GM19395 (cell line): ENCODE measurements at regions not wholly inside any gene's neighbourhood (a gene's known extent, or its start where the extent isn't known, plus 50 kb on each side); places are given as distances from the start of the nearest gene placed in this dataset.

Source experiments
- ATAC-seq: cut with Tn5 transposase; IDR thresholded peaks from one replicate; pipeline ENCODE4 v1.9.1; 2021; ENCODE audit warnings: mild to moderate bottlenecking, moderate library complexity; ENCODE audit not compliant: unreplicated experiment

- ATAC-seq, result no peak
Measured at GRCh38 chr16:88314991-88315542, 67.7 kb upstream of the ZNF469 start.

- ATAC-seq, result no peak
Measured at GRCh38 chr16:88315543-88316105, 67.1 kb upstream of the ZNF469 start.

GRCh38 chr16:88316151-88316550 lies 66.6 kb upstream of the ZNF469 start:
- no peak for ATAC-seq

DNA sequence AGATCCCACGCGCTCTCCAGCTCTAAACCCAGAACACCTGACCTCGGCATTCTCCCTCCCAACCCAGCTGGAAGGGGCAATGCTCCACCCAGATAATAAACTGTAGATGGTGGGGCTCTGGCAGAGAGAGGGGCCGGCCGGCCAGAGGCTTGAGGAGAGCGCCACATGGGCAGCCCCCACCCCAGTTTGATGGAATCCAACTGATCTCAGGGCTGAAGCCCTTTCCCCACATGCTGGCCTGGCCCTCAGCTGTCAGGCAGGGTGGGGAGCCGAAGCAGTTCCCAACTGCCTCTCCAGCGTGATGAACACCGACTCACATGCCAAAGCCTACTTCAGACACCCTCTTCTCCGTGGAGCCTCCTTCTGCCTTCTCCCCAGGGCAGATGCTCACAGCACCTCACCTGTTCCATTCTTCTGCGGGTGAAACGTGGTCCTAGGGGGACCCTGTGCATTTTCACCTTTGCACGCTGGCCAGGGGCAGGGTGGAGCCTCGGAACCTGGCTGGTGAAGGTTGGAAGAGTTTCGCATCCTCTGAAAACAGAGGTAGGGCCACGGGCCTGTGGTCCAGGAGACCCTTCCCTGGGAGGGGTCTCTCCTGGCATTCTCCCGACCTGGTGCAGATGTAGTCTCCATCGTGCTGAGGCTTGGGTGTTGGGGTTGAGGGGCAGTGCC lies 65.7 kb upstream of the ZNF469 start:
- no peak for ATAC-seq

DNA sequence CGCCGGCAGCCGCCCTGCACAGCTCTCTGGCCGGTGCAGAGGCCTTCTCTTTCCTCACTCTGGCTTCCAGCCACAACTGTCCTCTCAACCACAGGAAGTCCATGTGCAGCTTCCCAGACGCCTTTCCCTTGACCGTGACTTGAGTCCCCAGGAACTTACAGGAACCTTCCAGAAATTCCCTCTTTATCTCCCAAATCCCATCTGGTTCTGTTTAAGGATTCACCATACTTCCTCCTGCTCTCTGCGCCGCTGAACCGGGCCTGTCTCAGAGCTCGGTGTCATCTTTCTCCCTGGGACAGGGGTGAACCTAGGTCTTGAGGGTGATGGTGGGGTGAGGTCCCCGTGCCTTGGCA lies 65.2 kb upstream of the ZNF469 start:
- ATAC-seq, result no peak

DNA sequence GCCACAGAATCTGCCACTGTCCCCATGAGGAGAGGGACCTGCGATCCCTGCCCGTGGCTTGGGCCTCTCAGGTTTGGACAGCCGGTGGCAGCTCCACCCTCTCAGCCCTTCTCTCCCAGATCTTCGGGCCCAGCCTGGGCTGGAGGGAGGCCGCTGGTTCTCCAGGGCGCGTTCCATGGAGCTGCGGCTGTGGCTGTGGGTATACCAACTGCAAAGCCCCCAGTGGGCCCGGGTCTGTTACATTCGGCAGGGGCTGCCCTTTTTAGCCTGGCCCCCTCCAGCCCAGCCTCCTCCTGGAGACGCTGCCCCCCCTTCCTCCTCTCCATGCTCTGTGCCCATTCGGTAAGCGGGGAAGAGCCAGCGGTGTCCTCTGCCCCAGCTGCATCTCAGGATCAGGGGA lies 64.7 kb upstream of the ZNF469 start:
- ATAC-seq, result no peak

- ATAC-seq, result no peak
Measured at GRCh38 chr16:88318521-88318920, 64.2 kb upstream of the ZNF469 start.

GRCh38 chr16:88319116-88319965 lies 63.4 kb upstream of the ZNF469 start:
- no peak for ATAC-seq

- ATAC-seq, result no peak
Measured at GRCh38 chr16:88320947-88321634, 61.7 kb upstream of the ZNF469 start.

DNA sequence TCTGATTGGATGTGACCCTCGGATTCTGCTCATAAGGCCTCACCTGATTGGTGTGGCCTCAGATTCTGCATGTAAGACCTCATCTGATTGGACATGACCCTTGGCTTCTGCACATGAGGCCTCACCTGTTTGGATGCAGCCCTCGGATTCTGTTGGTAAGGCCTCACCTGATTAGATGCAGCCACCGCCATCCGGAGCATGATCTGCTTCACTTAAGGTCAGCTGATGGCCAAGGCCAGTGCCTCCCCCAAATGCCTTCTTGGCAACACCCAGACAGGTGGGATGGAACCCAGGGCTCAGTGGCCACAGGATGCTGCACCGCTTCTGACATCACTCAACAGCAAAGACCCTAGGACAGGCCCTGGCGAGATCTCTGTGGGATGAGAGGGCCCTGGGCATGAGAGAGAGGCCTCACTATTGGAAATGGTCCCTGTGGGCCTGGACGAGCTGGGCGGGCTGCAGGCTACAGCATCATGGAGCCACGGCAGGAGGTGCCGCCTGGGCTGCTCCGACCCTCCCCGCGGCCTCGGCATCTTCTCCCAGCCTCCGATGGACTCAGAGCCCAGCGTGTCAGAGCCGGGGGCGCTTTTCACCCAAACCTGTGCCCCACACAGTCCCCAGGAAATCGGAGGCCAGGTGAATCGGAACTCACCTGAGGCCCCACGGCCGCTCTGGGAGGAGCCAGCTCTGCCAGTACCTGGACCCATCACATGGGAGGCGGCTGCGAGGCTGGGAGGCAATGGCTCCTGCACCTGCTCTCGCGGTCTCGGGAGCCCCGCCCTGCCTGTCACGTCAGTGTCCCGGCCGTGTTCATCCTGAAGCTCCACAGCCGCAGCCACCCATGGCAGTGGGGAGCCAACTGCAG lies 60.9 kb upstream of the ZNF469 start:
- ATAC-seq, result no peak

DNA sequence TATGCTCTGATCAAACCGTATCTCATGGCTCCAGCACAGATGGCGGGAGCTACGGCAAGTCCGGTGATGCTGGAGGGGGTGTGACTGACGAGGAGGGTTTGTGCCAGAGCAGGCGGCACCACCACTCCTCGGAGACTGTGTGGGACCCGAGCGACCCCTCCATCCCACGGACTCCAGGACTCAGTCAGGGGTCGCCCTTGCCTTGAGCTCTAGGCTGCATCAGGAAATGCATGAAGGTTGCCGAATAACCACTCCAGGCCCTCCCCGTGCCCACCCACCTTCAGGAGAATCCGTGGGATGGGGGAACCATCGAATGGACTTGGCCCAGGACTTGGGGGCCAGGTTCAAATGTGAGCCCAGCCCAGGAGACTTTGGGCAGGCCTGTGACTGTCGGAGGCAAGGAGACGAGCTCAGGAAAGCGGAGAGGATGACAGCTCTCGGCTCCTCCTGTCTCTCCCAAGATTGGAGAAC lies 60.2 kb upstream of the ZNF469 start:
- ATAC-seq, result no peak

GRCh38 chr16:88323041-88323440 lies 59.7 kb upstream of the ZNF469 start:
- no peak for ATAC-seq

DNA sequence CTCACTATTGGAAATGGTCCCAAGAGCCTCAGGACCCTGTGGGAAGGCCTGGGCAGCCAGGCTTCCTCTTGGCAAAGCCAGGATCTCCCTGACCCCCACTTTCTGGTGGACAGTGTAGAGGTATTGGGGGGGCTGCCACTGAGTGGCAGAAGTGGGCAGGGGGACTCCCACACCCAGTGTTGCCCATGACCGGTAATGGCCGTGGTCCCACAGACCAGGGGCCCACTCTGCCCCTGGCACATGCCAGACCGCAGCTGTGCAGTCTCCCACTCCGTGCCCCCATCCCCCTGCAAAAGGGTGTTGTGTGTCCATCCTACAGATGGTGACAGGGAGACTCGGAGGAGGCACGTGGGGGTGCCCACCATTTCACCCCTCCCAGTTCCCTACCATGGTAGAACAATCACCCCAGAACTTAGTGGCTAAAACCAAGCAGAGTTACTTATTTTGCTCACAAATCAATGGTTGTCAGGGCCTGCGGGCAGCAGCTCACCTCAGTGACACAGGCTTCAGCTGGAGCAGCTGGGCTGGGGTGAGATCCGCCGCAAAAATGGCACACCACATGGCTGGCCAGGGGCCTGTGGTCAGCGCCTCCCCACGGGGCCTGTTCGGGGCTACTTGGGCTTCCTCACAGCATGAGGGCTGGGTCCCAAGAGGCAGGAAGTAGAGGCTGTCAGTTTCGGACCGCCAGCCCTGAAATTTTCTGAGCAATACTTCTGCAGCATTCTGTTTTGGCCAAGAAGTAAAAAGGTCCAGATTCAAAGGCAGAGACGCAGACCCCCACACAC lies 59.0 kb upstream of the ZNF469 start:
- ATAC-seq, result no peak

DNA sequence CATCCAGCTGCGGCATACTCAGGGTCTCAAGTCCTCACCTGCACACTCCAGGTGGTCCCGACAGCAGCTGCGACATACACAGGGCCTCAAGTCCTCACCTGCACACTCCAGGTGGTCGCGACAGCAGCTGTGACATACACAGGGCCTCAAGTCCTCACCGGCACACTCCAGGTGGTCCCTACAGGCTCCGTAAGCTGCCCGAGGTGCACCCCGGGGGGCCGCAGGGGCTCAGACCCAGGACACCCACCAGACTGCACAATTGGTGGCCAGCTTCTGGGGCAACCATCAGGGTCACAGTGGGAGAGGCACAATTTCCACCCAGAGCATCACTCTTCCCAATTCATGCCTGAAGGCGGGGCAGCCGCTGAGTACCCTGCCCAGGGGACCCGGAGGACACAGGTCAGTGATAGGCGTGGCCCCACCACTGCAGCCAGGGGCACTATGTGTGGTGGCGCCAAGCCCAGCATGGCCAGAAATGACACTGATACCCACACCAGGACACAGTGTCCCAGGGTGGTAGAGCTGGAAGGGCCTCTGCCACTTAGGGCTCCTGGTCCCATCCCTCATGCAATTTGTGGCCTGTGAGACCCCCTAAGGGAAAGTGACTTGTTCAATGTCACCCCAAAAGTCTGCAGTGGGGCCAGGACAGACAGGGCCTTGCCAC lies 57.5 kb upstream of the ZNF469 start:
- no peak for ATAC-seq

DNA sequence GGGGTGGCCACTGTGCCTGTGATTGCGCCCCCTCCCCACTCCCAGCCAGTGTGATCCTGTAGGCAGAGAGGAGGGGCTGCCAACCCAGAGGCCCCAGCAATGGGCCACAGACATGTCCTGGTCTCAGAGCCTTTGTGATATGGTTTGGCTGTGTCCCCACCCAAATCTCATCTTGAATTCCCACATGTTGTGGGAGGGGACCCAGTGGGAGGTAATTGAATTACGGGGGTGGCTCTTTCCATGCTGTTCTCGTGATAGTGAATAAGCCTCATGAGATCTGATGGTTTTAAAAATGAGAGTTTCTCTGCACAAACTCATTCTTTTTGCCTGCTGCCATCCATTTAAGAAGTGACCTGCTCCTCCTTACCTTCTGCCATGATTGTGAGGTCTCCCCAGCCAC lies 56.8 kb upstream of the ZNF469 start:
- ATAC-seq, result no peak

DNA sequence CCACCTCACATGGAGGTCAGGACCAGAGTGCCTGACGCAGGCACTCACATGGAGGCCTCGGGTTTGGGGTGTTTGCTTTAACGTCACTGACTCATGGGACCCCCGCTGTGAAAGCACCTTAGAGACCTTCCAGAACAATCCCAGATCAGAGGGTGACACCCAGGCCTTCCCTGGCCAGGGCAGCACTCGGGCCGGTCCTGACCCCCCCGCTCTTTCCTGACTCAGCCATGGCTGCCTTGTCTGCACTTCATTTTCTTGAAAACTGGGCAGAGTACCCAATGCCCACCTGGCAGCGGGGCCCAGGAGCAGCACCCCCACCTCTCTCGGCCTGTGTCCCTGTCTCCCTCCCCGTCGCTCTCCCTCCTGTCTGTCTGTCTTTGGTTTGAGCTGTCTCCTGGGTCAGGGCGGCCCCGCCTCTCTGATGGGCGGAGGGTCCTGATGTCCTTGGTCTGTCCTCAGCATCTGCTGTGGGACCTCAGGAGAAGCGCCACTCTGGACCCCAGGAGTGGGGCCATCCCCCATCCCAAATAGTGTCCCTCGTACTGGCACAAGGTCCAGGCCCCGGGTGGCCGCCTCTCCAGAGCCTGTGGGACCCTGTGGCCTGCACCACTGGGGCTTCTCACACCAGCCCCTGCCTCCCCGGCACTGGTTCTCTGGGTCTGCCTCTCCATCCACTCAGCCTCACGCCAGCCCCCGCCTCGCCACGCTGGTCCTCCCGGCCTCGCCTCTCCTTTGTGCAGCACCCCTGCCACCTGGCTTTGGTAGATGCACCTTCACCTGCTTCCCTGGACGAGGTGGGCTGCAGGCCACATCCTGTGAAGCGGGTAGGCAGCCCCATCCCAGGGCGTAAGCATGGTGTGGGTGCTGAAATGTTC lies 55.9 kb upstream of the ZNF469 start:
- no peak for ATAC-seq

DNA sequence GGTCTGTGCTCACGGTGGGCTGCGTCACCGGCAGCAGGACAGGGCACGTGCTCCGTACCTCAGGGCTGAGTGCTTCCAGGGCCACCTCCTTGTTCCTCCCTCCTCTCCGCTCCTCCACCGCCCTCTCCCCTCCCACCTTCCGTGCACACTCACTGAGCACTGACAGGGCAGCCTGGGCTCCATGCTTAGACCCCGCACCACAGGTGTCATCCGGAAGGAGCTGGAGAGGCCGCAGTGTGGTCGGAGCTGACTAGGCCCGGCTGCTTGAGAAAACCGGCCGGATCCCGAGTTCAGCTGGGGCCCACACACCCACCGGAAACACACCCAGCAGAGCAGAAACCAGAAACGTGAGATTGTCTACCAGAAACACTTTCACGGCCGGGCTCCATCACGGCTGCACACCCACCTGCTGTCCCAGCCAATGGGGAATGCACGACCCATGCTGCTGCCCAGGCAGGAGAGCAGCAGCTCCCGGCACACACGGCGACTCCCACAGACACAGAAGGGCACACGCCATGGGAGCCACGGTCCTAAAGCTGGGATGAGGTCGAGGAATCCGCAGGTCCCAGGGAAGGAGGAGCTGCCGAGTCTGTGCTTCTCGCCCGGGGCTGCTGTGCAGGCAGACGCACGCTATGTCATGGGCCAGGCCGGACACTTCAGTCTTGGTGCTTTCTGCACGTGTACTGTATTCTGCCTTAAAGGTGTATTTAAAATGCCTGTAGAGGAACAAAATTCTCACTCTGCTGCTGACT lies 55.0 kb upstream of the ZNF469 start:
- no peak for ATAC-seq
